GM12878 (cell line): ENCODE measurements at regions not wholly inside any gene's neighbourhood (a gene's known extent, or its start where the extent isn't known, plus 50 kb on each side); places are given as distances from the start of the nearest gene placed in this dataset.

Source experiments
- ATAC-seq: fragments of 200-7000 bp; cut with Tn5 transposase; 3 replicates; pipeline ENCODE4 v1.9.1; 2020; ENCODE audit warnings: mild to moderate bottlenecking, moderate library complexity
- BruUV-seq: library from RNA; stranded (reverse); fragments of 400-500 nt; replicated peaks from 2 replicates; lab custom pipeline; 2021; lab: Mats Ljungman, UMichigan
- CTCF ChIA-PET: fragments of 300-600 bp; sonication (Branson Sonifier 250); formaldehyde crosslinking; extraction: SDS; loops from one replicate; lab custom pipeline; 2021; ENCODE audit warnings: inconsistent platforms; lab: Yijun Ruan, JAX
- POLR2A ChIA-PET: fragments of 350-600 bp; formaldehyde crosslinking; extraction: SDS; loops from one replicate; lab custom pipeline; 2021; ENCODE audit warnings: inconsistent platforms; lab: Charles Lee
- RAD21 ChIA-PET: fragments of 300-600 bp; sonication (Branson Sonifier 250); formaldehyde crosslinking; loops from one replicate; lab custom pipeline; 2023; ENCODE audit warnings: antibody characterized with exemption; ENCODE audit not compliant: unreplicated experiment; lab: Charles Lee
- SMC1A ChIA-PET: fragments of 300-600 bp; sonication (Branson Sonifier 250); formaldehyde crosslinking; loops from one replicate; lab custom pipeline; 2023; ENCODE audit not compliant: unreplicated experiment, uncharacterized antibody; lab: Charles Lee
- DNase-seq: peaks from one replicate; pipeline ENCODE4 v3.0.0-alpha.2; 2011; ENCODE audit warnings: low read depth, low spot score
- FAIRE-seq: peaks from 3 replicates; lab custom pipeline; 2011; peaks lifted over from hg19 to GRCh38; lab: Jason Lieb, UNC
- H2AFZ ChIP-seq: 2 replicates; pipeline ENCODE4 v1.6.0; 2011; ENCODE audit warnings: low read depth, low read length, control low read depth; ENCODE audit not compliant: control insufficient read depth
- H3K27ac ChIP-seq: 2 replicates; pipeline ENCODE4 v1.5.1; 2011; ENCODE audit warnings: control low read depth; ENCODE audit not compliant: control insufficient read depth, insufficient read depth
- H3K27me3 ChIP-seq, 2 experiments: replicated peaks in 1 of 2; 2 replicates each; pipeline versions ENCODE4 v1.6.0 to v1.6.1; 2011; ENCODE audit warnings: low read length in 1 of 2; ENCODE audit not compliant: control insufficient read depth in 2 of 2, insufficient read depth in 2 of 2
- H3K36me3 ChIP-seq, 2 experiments: 2 replicates each; pipeline ENCODE4 v1.5.1; 2011; ENCODE audit warnings: low read length in 1 of 2; ENCODE audit not compliant: control insufficient read depth in 2 of 2, insufficient read depth in 2 of 2
- H3K4me1 ChIP-seq: 2 replicates; pipeline ENCODE4 v1.6.1; 2011; ENCODE audit warnings: mild to moderate bottlenecking, low read length, moderate library complexity, mixed read lengths; ENCODE audit not compliant: control insufficient read depth, insufficient read depth
- H3K4me2 ChIP-seq: 2 replicates; pipeline ENCODE4 v1.6.0; 2011; ENCODE audit warnings: control low read depth; ENCODE audit not compliant: control insufficient read depth, insufficient read depth
- H3K4me3 ChIP-seq: fragments of 200-600 bp; sonication (generic); 2 replicates; pipeline ENCODE4 v1.5.1; 2016
- H3K79me2 ChIP-seq: 2 replicates; pipeline ENCODE4 v1.6.0; 2011; ENCODE audit warnings: low read length; ENCODE audit not compliant: control insufficient read depth, insufficient read depth
- H3K9ac ChIP-seq: 2 replicates; pipeline ENCODE4 v1.8.0; 2011; ENCODE audit warnings: low read length, control low read depth, mixed read lengths; ENCODE audit not compliant: control insufficient read depth, insufficient read depth
- H3K9me3 ChIP-seq: replicated peaks from 3 replicates; pipeline ENCODE4 v1.5.1; 2011; ENCODE audit warnings: mild to moderate bottlenecking, low read length; ENCODE audit not compliant: control insufficient read depth, insufficient read depth
- H4K20me1 ChIP-seq: 2 replicates; pipeline ENCODE4 v1.6.0; 2011; ENCODE audit not compliant: control insufficient read depth, insufficient read depth
- KLF5 ChIP-seq: fragments of 450-650 bp; IDR thresholded peaks from 2 replicates; pipeline ENCODE4 v1.6.1; 2014; ENCODE audit warnings: mild to moderate bottlenecking; ENCODE audit not compliant: partially characterized antibody
- MEF2A ChIP-seq: IDR thresholded peaks from 2 replicates; pipeline ENCODE4 v1.6.1; 2011; ENCODE audit warnings: low read depth, mild to moderate bottlenecking, low read length, moderate library complexity; ENCODE audit not compliant: insufficient read depth
- MTA3 ChIP-seq: IDR thresholded peaks from 2 replicates; pipeline ENCODE4 v1.6.1; 2012; ENCODE audit warnings: low read length, inconsistent platforms, borderline replicate concordance
- PRDM15 ChIP-seq: fragments of 450-650 bp; formaldehyde crosslinking; IDR thresholded peaks from 2 replicates; pipeline ENCODE4 v1.4.0; 2020; ENCODE audit warnings: mild to moderate bottlenecking, moderate library complexity
- RUNX3 ChIP-seq: IDR thresholded peaks from 2 replicates; pipeline ENCODE4 v1.6.1; 2012; ENCODE audit warnings: low read length, inconsistent platforms
- SMAD1 ChIP-seq: fragments of 450-650 bp; IDR thresholded peaks from 2 replicates; pipeline ENCODE4 v1.6.1; 2018; ENCODE audit warnings: mild to moderate bottlenecking, low read depth; ENCODE audit not compliant: partially characterized antibody
- SMAD5 ChIP-seq: IDR thresholded peaks from 2 replicates; pipeline ENCODE4 v1.6.1; 2016; ENCODE audit warnings: antibody characterized with exemption, low read depth
- SMC3 ChIP-seq: IDR thresholded peaks from 2 replicates; pipeline ENCODE4 v1.6.1; 2011; ENCODE audit warnings: low read length, improper control_type of control experiment, borderline replicate concordance
- SPI1 ChIP-seq: IDR thresholded peaks from 2 replicates; pipeline ENCODE4 v1.6.1; 2011; ENCODE audit warnings: low read depth, mild to moderate bottlenecking, low read length, moderate library complexity, borderline replicate concordance; ENCODE audit not compliant: insufficient read depth
- SRF ChIP-seq, 2 experiments: IDR thresholded peaks; 2 replicates each; pipeline ENCODE4 v1.6.1; 2011; ENCODE audit warnings: low read depth in 2 of 2, low read length in 2 of 2, mild to moderate bottlenecking in 1 of 2, moderate library complexity in 1 of 2
- ZZZ3 ChIP-seq: IDR thresholded peaks from 2 replicates; pipeline ENCODE4 v1.6.1; 2011; ENCODE audit warnings: low read depth; ENCODE audit not compliant: control insufficient read depth, insufficient read length
- WGBS: methylation state at CpG from one replicate; pipeline ENCODE4 v1.1.6; 2016; ENCODE audit warnings: low lambda C conversion rate; ENCODE audit not compliant: insufficient replicate concordance, insufficient coverage; ENCODE audit errors: missing lambda C conversion rate; 5-methylcytosine and 5-hydroxymethylcytosine counted together
- in situ Hi-C: fragments of 300-500 bp; cut with MboI; formaldehyde crosslinking; loops from 9 replicates; pipeline ENCODE4 v1.14.3; 2018; ENCODE audit warnings: mixed read lengths
- intact Hi-C: fragments of 100-400 bp; cut with micrococcal nuclease; formaldehyde crosslinking; loops from one replicate; pipeline ENCODE4 v1.14.2; 2022; ENCODE audit not compliant: unreplicated experiment
- TF ChIP-seq, protein P1 (sequence below): IDR thresholded peaks from 2 replicates; pipeline ENCODE4 v1.6.1; 2012; ENCODE audit warnings: improper control_type of control experiment, low read depth, low read length; ENCODE audit not compliant: insufficient replicate concordance
- TF ChIP-seq, protein P2 (sequence below): IDR thresholded peaks from 2 replicates; pipeline ENCODE4 v1.6.1; 2012; ENCODE audit warnings: low read depth, low read length, improper control_type of control experiment

- 49% methylated on average over 4 of the region's 4 CpGs for WGBS
- in situ Hi-C loops, result no loop called here
- H3K9ac ChIP-seq, result no peak overlapping the region
- ChIA-PET SMC1A (interaction anchor here (2.2 kb wide), 1 partner anchor 28 kb away, joined by 5 read pairs; no protein-coding TSS in a partner anchor), POLR2A (interaction anchor here (1.1 kb wide), 1 partner anchor 92 kb away, joined by 3 read pairs; no protein-coding TSS in a partner anchor)
- TF ChIP-seq ZZZ3 (no peak), SMAD1 (no peak), SMAD5 (no peak), SPI1 (no peak), SRF (IDR thresholded peaks at IDR 0.05; ENCODE audit: low read depth in 2 of 2, low read length in 2 of 2) (no peak), PRDM15 (CRISPR knock-in tag) (no peak), SMC3 (no peak), MEF2A (no peak), MTA3 (no peak), KLF5 (no peak), RUNX3 (no peak)
- TF ChIP-seq, protein P1, sequence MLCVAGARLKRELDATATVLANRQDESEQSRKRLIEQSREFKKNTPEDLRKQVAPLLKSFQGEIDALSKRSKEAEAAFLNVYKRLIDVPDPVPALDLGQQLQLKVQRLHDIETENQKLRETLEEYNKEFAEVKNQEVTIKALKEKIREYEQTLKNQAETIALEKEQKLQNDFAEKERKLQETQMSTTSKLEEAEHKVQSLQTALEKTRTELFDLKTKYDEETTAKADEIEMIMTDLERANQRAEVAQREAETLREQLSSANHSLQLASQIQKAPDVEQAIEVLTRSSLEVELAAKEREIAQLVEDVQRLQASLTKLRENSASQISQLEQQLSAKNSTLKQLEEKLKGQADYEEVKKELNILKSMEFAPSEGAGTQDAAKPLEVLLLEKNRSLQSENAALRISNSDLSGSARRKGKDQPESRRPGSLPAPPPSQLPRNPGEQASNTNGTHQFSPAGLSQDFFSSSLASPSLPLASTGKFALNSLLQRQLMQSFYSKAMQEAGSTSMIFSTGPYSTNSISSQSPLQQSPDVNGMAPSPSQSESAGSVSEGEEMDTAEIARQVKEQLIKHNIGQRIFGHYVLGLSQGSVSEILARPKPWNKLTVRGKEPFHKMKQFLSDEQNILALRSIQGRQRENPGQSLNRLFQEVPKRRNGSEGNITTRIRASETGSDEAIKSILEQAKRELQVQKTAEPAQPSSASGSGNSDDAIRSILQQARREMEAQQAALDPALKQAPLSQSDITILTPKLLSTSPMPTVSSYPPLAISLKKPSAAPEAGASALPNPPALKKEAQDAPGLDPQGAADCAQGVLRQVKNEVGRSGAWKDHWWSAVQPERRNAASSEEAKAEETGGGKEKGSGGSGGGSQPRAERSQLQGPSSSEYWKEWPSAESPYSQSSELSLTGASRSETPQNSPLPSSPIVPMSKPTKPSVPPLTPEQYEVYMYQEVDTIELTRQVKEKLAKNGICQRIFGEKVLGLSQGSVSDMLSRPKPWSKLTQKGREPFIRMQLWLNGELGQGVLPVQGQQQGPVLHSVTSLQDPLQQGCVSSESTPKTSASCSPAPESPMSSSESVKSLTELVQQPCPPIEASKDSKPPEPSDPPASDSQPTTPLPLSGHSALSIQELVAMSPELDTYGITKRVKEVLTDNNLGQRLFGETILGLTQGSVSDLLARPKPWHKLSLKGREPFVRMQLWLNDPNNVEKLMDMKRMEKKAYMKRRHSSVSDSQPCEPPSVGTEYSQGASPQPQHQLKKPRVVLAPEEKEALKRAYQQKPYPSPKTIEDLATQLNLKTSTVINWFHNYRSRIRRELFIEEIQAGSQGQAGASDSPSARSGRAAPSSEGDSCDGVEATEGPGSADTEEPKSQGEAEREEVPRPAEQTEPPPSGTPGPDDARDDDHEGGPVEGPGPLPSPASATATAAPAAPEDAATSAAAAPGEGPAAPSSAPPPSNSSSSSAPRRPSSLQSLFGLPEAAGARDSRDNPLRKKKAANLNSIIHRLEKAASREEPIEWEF, result no peak
- TF ChIP-seq, protein P2, sequence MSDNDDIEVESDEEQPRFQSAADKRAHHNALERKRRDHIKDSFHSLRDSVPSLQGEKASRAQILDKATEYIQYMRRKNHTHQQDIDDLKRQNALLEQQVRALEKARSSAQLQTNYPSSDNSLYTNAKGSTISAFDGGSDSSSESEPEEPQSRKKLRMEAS, result no peak
- TF ChIP-seq, all 136 proteins: peak for 0
- no peaks in the 10 kb centered on the region for H3K36me3 ChIP-seq
- H3K9me3 ChIP-seq, result no peaks in the 10 kb centered on the region
- no peak overlapping the region for H3K27ac ChIP-seq
- no peak overlapping the region for H3K4me3 ChIP-seq
- CTCF ChIA-PET, result no interaction called here
- intact Hi-C loops, result no loop called here
- H2AFZ ChIP-seq, result no peak overlapping the region
- no peak for FAIRE-seq
- no peak for DNase-seq
- H3K4me2 ChIP-seq, result no peak overlapping the region
- no peaks in the 10 kb centered on the region for H3K79me2 ChIP-seq
- no peak for ATAC-seq
- no peaks in the 10 kb centered on the region for H3K27me3 ChIP-seq
- H3K4me1 ChIP-seq, result peaks cover 6% of the 10 kb centered on the region; the same call in 1 of the 2 replicates
- RAD21 ChIA-PET, result no interaction called here
- BruUV-seq, result no TSS peak
- no peaks in the 10 kb centered on the region for H4K20me1 ChIP-seq
Measured at GRCh38 chr12:31206038-31206670, 119.8 kb downstream of the SINHCAF start.
